HEK293 (cell line): ENCODE measurements at regions not wholly inside any gene's neighbourhood (a gene's known extent, or its start where the extent isn't known, plus 50 kb on each side); places are given as distances from the start of the nearest gene placed in this dataset.

Experiments used
- CTCF ChIA-PET: fragments of 350-600 bp; formaldehyde crosslinking; extraction: SDS; loops from one replicate; lab custom pipeline; 2021; ENCODE audit warnings: antibody characterized with exemption; lab: Yijun Ruan, JAX
- POLR2A ChIA-PET: fragments of 300-600 bp; formaldehyde crosslinking; extraction: SDS; loops from one replicate; lab custom pipeline; 2020; ENCODE audit warnings: antibody characterized with exemption, inconsistent platforms; lab: Yijun Ruan, JAX
- H3K27ac ChIP-seq: fragments of 200-500 bp; sonication (Bioruptor generic); 2 replicates; pipeline ENCODE4 v1.5.1; 2014; ENCODE audit warnings: low read depth, low read length, control low read depth, inconsistent platforms; ENCODE audit errors: extremely low read depth
- H3K36me3 ChIP-seq, 2 experiments: fragments of 200-500 bp in 1 of 2; sonication (Bioruptor generic) in 1 of 2; 1 replicate in 1 of 2; 2 replicates in 1 of 2; pipeline ENCODE4 v1.5.1; 2014 to 2017; ENCODE audit warnings: inconsistent platforms in 2 of 2, low read length in 2 of 2; ENCODE audit not compliant: control insufficient read depth in 2 of 2, insufficient read depth in 1 of 2
- H3K4me1 ChIP-seq: fragments of 200-500 bp; sonication (Bioruptor generic); 2 replicates; pipeline ENCODE4 v1.5.1; 2014; ENCODE audit warnings: mild to moderate bottlenecking, low read length, inconsistent platforms; ENCODE audit not compliant: control insufficient read depth, insufficient read depth
- H3K4me3 ChIP-seq: 2 replicates; pipeline ENCODE4 v1.5.1; 2011; ENCODE audit warnings: low read depth, mild to moderate bottlenecking, control low read depth, low read length, moderate library complexity
- H3K9me3 ChIP-seq: fragments of 200-500 bp; sonication (Bioruptor generic); 2 replicates; pipeline ENCODE4 v1.5.1; 2014; ENCODE audit warnings: low read depth, low read length, inconsistent platforms; ENCODE audit not compliant: control insufficient read depth, insufficient read depth
- BCL11A ChIP-seq: fragments of 450-650 bp; formaldehyde crosslinking; IDR thresholded peaks from 2 replicates; pipeline ENCODE4 v1.5.1; 2016; ENCODE audit warnings: low read depth, missing biosample characterization, missing genetic modification characterization
- PATZ1 ChIP-seq: fragments of 450-650 bp; formaldehyde crosslinking; IDR thresholded peaks from 2 replicates; pipeline ENCODE4 v1.5.1; 2016; ENCODE audit warnings: missing biosample characterization, missing genetic modification characterization
- PRDM10 ChIP-seq: fragments of 450-650 bp; formaldehyde crosslinking; IDR thresholded peaks from 2 replicates; pipeline ENCODE4 v1.5.1; 2016; ENCODE audit warnings: missing biosample characterization, missing genetic modification characterization
- SALL2 ChIP-seq: fragments of 450-650 bp; formaldehyde crosslinking; IDR thresholded peaks from 2 replicates; pipeline ENCODE4 v1.5.0; 2017; ENCODE audit warnings: missing biosample characterization, mild to moderate bottlenecking, missing genetic modification characterization, borderline replicate concordance
- ZBTB10 ChIP-seq: fragments of 450-650 bp; formaldehyde crosslinking; IDR thresholded peaks from 2 replicates; pipeline ENCODE4 v1.5.1; 2016; ENCODE audit warnings: missing biosample characterization, missing genetic modification characterization
- ZBTB20 ChIP-seq: fragments of 450-650 bp; formaldehyde crosslinking; IDR thresholded peaks from 2 replicates; pipeline ENCODE4 v1.5.1; 2016; ENCODE audit warnings: missing biosample characterization, missing genetic modification characterization
- ZBTB7A ChIP-seq: fragments of 450-650 bp; formaldehyde crosslinking; IDR thresholded peaks from 2 replicates; pipeline ENCODE4 v1.5.1; 2016; ENCODE audit warnings: low read depth, missing biosample characterization, missing genetic modification characterization
- ZNF138 ChIP-seq: fragments of 450-650 bp; formaldehyde crosslinking; IDR thresholded peaks from 2 replicates; pipeline ENCODE4 v1.5.1; 2016; ENCODE audit warnings: missing biosample characterization, missing genetic modification characterization, borderline replicate concordance
- ZNF302 ChIP-seq: fragments of 450-650 bp; formaldehyde crosslinking; IDR thresholded peaks from 2 replicates; pipeline ENCODE4 v1.5.1; 2016; ENCODE audit warnings: missing biosample characterization, missing genetic modification characterization, low read depth
- ZNF324 ChIP-seq: fragments of 450-650 bp; formaldehyde crosslinking; IDR thresholded peaks from 2 replicates; pipeline ENCODE4 v1.5.1; 2016; ENCODE audit warnings: missing biosample characterization, missing genetic modification characterization
- ZNF366 ChIP-seq: fragments of 450-650 bp; formaldehyde crosslinking; conservative IDR thresholded peaks from 2 replicates; pipeline ENCODE4 v1.5.1; 2016; ENCODE audit warnings: missing biosample characterization, missing genetic modification characterization
- ZNF404 ChIP-seq: fragments of 450-650 bp; formaldehyde crosslinking; IDR thresholded peaks from 2 replicates; pipeline ENCODE4 v1.5.1; 2017; ENCODE audit warnings: missing biosample characterization, missing genetic modification characterization
- ZNF449 ChIP-seq: fragments of 450-650 bp; formaldehyde crosslinking; IDR thresholded peaks from 2 replicates; pipeline ENCODE4 v1.5.1; 2017; ENCODE audit warnings: missing biosample characterization, mild to moderate bottlenecking, missing genetic modification characterization, moderate library complexity
- ZNF510 ChIP-seq: fragments of 450-650 bp; formaldehyde crosslinking; IDR thresholded peaks from 2 replicates; pipeline ENCODE4 v1.5.1; 2018; ENCODE audit warnings: mild to moderate bottlenecking, missing genetic modification characterization, missing biosample characterization; ENCODE audit not compliant: insufficient replicate concordance
- ZNF654 ChIP-seq: fragments of 450-650 bp; formaldehyde crosslinking; IDR thresholded peaks from 2 replicates; pipeline ENCODE4 v1.5.1; 2016; ENCODE audit warnings: low read depth, missing biosample characterization, missing genetic modification characterization
- ZNF792 ChIP-seq: fragments of 450-650 bp; formaldehyde crosslinking; IDR thresholded peaks from 2 replicates; pipeline ENCODE4 v1.5.1; 2016; ENCODE audit warnings: missing biosample characterization, missing genetic modification characterization
- ZNF830 ChIP-seq: fragments of 450-650 bp; IDR thresholded peaks from 2 replicates; pipeline ENCODE4 v1.5.0; 2018; ENCODE audit warnings: missing biosample characterization, missing genetic modification characterization, low read depth, mild to moderate bottlenecking, moderate library complexity

GRCh38 chr11:98545544-98546175, 475.1 kb upstream of the CNTN5 start:
- Histone ChIP-seq H3K36me3 (no peaks in the 10 kb centered on the region), H3K4me1 (no peaks in the 10 kb centered on the region), H3K27ac (no peak overlapping the region), H3K4me3 (no peak overlapping the region), H3K9me3 (no peaks in the 10 kb centered on the region)
- ChIA-PET CTCF (no interaction called here), POLR2A (no interaction called here)
- TF ChIP-seq ZNF366 (tag by site-specific recombination): no peak
- no peak for TF ChIP-seq ZNF138 (tag by site-specific recombination)
- no peak for TF ChIP-seq ZNF324 (tag by site-specific recombination)
- no peak for TF ChIP-seq BCL11A (tag by site-specific recombination)
- no peak for TF ChIP-seq ZBTB10 (tag by site-specific recombination)
- TF ChIP-seq ZNF302 (tag by site-specific recombination): no peak
- TF ChIP-seq PRDM10: no peak
- no peak for TF ChIP-seq ZNF404 (tag by site-specific recombination)
- no peak for TF ChIP-seq ZNF792
- no peak for TF ChIP-seq ZNF654 (tag by site-specific recombination)
- TF ChIP-seq ZNF510 (tag by site-specific recombination): no peak
- no peak for TF ChIP-seq ZBTB20 (tag by site-specific recombination)
- no peak for TF ChIP-seq ZNF449
- TF ChIP-seq ZNF830 (tag by site-specific recombination): no peak
- TF ChIP-seq PATZ1 (tag by site-specific recombination): no peak
- TF ChIP-seq SALL2 (tag by site-specific recombination): no peak
- no peak for TF ChIP-seq ZBTB7A (tag by site-specific recombination)
